ENCODE measurements at regions not wholly inside any gene's neighbourhood (a gene's known extent, or its start where the extent isn't known, plus 50 kb on each side); places are given as distances from the start of the nearest gene placed in this dataset.

Small RNAs in the stretch of these regions (microRNA-seq; reads per million reads assigned to microRNA genes)
- gene MIR8060 (ENCODE audit: borderline microRNAs expressed in 2 of 2) = 0 reads per million in 2 donors

Measured in posterior vena cava (tissue), 2 donors.